ENCODE measurements at regions not wholly inside any gene's neighbourhood (a gene's known extent, or its start where the extent isn't known, plus 50 kb on each side); places are given as distances from the start of the nearest gene placed in this dataset.

GRCh38 chr4:36493251-36493650, 211.8 kb downstream of the DTHD1 start:
- TF ChIP-seq ZNF274 (IDR thresholded peaks at IDR 0.05; ENCODE audit: low read depth, low read length) (no peak), YY1 (IDR thresholded peaks at IDR 0.05; ENCODE audit: insufficient read depth, insufficient read length) (no peak), SUZ12 (IDR thresholded peaks at IDR 0.05; ENCODE audit: extremely low read depth, insufficient read depth, insufficient read length) (no peak)

All from NT2/D1 (cell line).